ENCODE measurements at regions not wholly inside any gene's neighbourhood (a gene's known extent, or its start where the extent isn't known, plus 50 kb on each side); places are given as distances from the start of the nearest gene placed in this dataset.

- no peak for DNase-seq (ENCODE audit: low spot score)
- Histone ChIP-seq H3K27ac (no peak overlapping the region), H3K4me3 (no peak overlapping the region)
- TF ChIP-seq, protein P1, sequence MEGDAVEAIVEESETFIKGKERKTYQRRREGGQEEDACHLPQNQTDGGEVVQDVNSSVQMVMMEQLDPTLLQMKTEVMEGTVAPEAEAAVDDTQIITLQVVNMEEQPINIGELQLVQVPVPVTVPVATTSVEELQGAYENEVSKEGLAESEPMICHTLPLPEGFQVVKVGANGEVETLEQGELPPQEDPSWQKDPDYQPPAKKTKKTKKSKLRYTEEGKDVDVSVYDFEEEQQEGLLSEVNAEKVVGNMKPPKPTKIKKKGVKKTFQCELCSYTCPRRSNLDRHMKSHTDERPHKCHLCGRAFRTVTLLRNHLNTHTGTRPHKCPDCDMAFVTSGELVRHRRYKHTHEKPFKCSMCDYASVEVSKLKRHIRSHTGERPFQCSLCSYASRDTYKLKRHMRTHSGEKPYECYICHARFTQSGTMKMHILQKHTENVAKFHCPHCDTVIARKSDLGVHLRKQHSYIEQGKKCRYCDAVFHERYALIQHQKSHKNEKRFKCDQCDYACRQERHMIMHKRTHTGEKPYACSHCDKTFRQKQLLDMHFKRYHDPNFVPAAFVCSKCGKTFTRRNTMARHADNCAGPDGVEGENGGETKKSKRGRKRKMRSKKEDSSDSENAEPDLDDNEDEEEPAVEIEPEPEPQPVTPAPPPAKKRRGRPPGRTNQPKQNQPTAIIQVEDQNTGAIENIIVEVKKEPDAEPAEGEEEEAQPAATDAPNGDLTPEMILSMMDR (IDR thresholded peaks at IDR 0.05) = no peak
Observed at GRCh38 chr7:136370137-136370536, 393.0 kb upstream of the MTPN start.

- no peak for DNase-seq (ENCODE audit: low spot score)
- Histone ChIP-seq H3K4me3 (no peak overlapping the region), H3K27ac (no peak overlapping the region)
- TF ChIP-seq, protein P1 (IDR thresholded peaks at IDR 0.05) = no peak
Observed at GRCh38 chr7:136369225-136369624, 392.1 kb upstream of the MTPN start.

DNA sequence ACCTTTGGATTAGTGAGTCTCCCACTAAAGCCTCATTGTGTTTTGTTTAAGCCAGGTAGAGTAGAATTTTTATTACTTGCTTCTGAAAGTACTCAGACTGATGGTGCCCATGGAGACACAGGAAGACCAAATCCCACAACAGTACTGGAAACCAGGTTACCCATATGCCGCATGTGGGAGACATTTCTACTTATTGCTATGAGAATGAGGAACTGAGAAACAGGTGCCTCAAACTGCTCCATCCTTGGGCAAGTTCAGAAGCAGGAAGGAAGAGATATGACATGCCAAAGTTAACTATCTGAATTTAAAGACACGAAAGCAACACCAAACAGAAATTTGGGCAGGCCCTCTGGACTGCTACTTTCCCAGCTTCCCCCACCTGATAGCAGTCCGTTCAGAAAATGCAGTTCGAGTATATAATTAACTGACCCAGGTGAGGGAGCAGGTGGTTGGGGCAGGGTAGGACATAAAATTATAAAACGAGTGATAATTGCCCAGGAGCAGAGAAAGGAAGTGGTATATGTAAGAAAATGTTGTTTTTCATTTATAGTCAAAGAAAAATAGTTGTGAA lies 382.3 kb upstream of the MTPN start:
- no peak overlapping the region for H3K4me3 ChIP-seq
- no peak for DNase-seq (ENCODE audit: low spot score)
- TF ChIP-seq, protein P1 (IDR thresholded peaks at IDR 0.05) = no peak
- H3K27ac ChIP-seq = no peak overlapping the region

DNA sequence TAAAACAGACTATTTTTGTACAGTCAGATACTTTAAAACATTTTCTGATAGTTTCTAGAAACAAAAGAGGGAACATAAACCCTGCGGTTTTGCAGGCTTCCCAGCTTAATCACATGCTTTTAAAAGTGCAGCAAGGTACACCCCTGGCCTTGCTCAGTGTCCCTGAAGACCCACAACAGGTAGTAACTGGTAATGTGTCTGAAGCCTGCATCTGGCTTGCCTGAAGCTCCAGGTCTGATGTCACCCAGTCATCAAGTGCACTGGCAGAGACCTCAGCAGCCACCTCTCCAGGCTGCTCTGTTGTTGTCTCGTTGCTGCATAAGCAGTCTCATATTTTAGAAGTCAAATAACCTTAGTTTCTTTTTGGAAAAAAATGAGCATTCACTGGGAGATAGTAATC lies 376.1 kb upstream of the MTPN start:
- no peak overlapping the region for H3K27ac ChIP-seq
- TF ChIP-seq, protein P1 (IDR thresholded peaks at IDR 0.05) = no peak
- no peak for DNase-seq (ENCODE audit: low spot score)
- H3K4me3 ChIP-seq = no peak overlapping the region

- TF ChIP-seq, protein P1 (IDR thresholded peaks at IDR 0.05) = no peak
- DNase-seq (ENCODE audit: low spot score) = no peak
- Histone ChIP-seq H3K4me3 (no peak overlapping the region), H3K27ac (no peak overlapping the region)
Observed at GRCh38 chr7:136348542-136349192, 371.5 kb upstream of the MTPN start.

- Histone ChIP-seq H3K4me3 (no peak overlapping the region), H3K27ac (no peak overlapping the region)
- DNase-seq (ENCODE audit: low spot score) = no peak
- TF ChIP-seq, protein P1 (IDR thresholded peaks at IDR 0.05) = no peak
Observed at GRCh38 chr7:136348142-136348541, 371.0 kb upstream of the MTPN start.

DNA sequence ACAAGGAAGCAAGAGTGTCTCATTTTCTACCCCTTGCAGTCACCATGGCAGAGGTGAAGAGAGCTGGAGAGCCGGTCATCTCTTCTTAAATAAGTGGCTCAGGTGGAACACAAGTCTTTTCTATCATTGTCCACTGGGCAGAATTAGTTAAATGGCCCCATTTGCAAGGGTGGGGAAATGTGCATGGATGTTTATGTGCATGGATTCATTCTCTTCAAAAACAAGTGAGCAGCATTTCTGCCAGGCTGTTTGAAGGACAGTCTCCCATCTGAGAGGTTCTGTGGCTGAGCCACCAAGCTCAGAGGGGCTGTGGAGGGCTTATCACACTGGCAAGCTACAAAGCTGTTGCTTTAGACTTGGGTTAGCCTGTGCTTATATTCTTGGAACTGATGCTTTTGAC lies 370.3 kb upstream of the MTPN start:
- H3K27ac ChIP-seq = no peak overlapping the region
- no peak overlapping the region for H3K4me3 ChIP-seq
- DNase-seq (ENCODE audit: low spot score) = no peak
- TF ChIP-seq, protein P1 (IDR thresholded peaks at IDR 0.05) = no peak
